Astrocyte of the cerebellum (primary cell): ENCODE measurements at regions not wholly inside any gene's neighbourhood (a gene's known extent, or its start where the extent isn't known, plus 50 kb on each side); places are given as distances from the start of the nearest gene placed in this dataset.

Source experiments
- DNase-seq: peaks from one replicate; pipeline ENCODE4 v3.0.0-alpha.2; 2011; ENCODE audit warnings: low read depth
- H3K4me3 ChIP-seq: 2 replicates; pipeline ENCODE4 v1.5.1; 2011; ENCODE audit warnings: mild to moderate bottlenecking, low read depth, low read length, moderate library complexity
- CTCF ChIP-seq: IDR thresholded peaks from 2 replicates; pipeline ENCODE4 v1.5.1; 2012; ENCODE audit warnings: low read length, low read depth, moderate library complexity, mild to moderate bottlenecking; ENCODE audit errors: missing control alignments
- in situ Hi-C: cut with HindIII; loops from 2 replicates; pipeline ENCODE4 v1.10.0; 2017; ENCODE audit warnings: low sequenced_read_pairs

GRCh38 chr2:8209494-8209893 is 472.4 kb upstream of the ID2 start:
- DNase-seq: no peak
- no peak for TF ChIP-seq CTCF
- in situ Hi-C loops: no loop called here
- no peak overlapping the region for H3K4me3 ChIP-seq

GRCh38 chr2:8211384-8211783 is 470.5 kb upstream of the ID2 start:
- H3K4me3 ChIP-seq: no peak overlapping the region
- no peak for TF ChIP-seq CTCF
- in situ Hi-C loops: no loop called here
- no peak for DNase-seq

- in situ Hi-C loops: no loop called here
- no peak for TF ChIP-seq CTCF
- no peak overlapping the region for H3K4me3 ChIP-seq
- DNase-seq: no peak
Measured at GRCh38 chr2:8212239-8212638, 469.6 kb upstream of the ID2 start.

GRCh38 chr2:8214036-8214615 is 467.7 kb upstream of the ID2 start:
- DNase-seq: no peak
- TF ChIP-seq CTCF: no peak
- in situ Hi-C loops: no loop called here
- no peak overlapping the region for H3K4me3 ChIP-seq

- H3K4me3 ChIP-seq: no peak overlapping the region
- DNase-seq: no peak
- in situ Hi-C loops: no loop called here
- TF ChIP-seq CTCF: no peak
Measured at GRCh38 chr2:8215159-8215863, 466.5 kb upstream of the ID2 start.

GRCh38 chr2:8215982-8216381 is 465.9 kb upstream of the ID2 start:
- H3K4me3 ChIP-seq: no peak overlapping the region
- TF ChIP-seq CTCF: no peak
- in situ Hi-C loops: no loop called here
- no peak for DNase-seq
